A673 (cell line): ENCODE measurements at regions not wholly inside any gene's neighbourhood (a gene's known extent, or its start where the extent isn't known, plus 50 kb on each side); places are given as distances from the start of the nearest gene placed in this dataset.

Experiments used
- BruUV-seq: library from RNA; stranded (reverse); fragments of 400-500 nt; replicated peaks from 2 replicates; lab custom pipeline; 2021; lab: Mats Ljungman, UMichigan
- CTCF ChIA-PET: fragments of 300-600 bp; sonication (Branson Sonifier 250); formaldehyde crosslinking; loops from one replicate; lab custom pipeline; 2022; ENCODE audit warnings: antibody characterized with exemption; lab: Charles Lee
- POLR2A ChIA-PET: fragments of 300-600 bp; sonication (Branson Sonifier 250); formaldehyde crosslinking; loops from one replicate; lab custom pipeline; 2022; ENCODE audit warnings: antibody characterized with exemption; ENCODE audit not compliant: low non-redundant PET; lab: Charles Lee
- DNase-seq: peaks from one replicate; pipeline ENCODE4 v3.0.0-alpha.2; 2015; ENCODE audit warnings: low spot score
- H3K27ac ChIP-seq: fragments of 200-600 bp; sonication (generic); 2 replicates; pipeline ENCODE4 v1.5.1; 2016; ENCODE audit warnings: mixed run types, low read depth, mild to moderate bottlenecking, mixed read lengths, antibody characterized with exemption, low read length; ENCODE audit not compliant: poor library complexity, severe bottlenecking
- H3K27me3 ChIP-seq: fragments of 200-600 bp; sonication (generic); replicated peaks from 2 replicates; pipeline ENCODE4 v1.6.1; 2017; ENCODE audit warnings: mixed run types, low read depth, mild to moderate bottlenecking, mixed read lengths, antibody characterized with exemption, low read length; ENCODE audit not compliant: insufficient read depth, poor library complexity
- H3K36me3 ChIP-seq: fragments of 200-600 bp; sonication (generic); 2 replicates; pipeline ENCODE4 v1.6.1; 2016; ENCODE audit warnings: mixed run types, mild to moderate bottlenecking, mixed read lengths, antibody characterized with exemption, low read length; ENCODE audit not compliant: insufficient read depth, poor library complexity, severe bottlenecking
- H3K4me1 ChIP-seq: fragments of 200-600 bp; sonication (generic); 2 replicates; pipeline ENCODE4 v1.6.1; 2017; ENCODE audit warnings: mixed run types, mild to moderate bottlenecking, mixed read lengths, antibody characterized with exemption, low read length; ENCODE audit not compliant: insufficient read depth, poor library complexity, severe bottlenecking
- H3K4me3 ChIP-seq: fragments of 200-600 bp; sonication (generic); 2 replicates; pipeline ENCODE4 v1.5.1; 2016; ENCODE audit warnings: low read depth, mixed run types, mild to moderate bottlenecking, mixed read lengths, low read length; ENCODE audit not compliant: poor library complexity, severe bottlenecking
- H3K9me3 ChIP-seq: fragments of 200-600 bp; sonication (generic); 2 replicates; pipeline ENCODE4 v1.6.1; 2016; ENCODE audit warnings: mixed run types, low read depth, mild to moderate bottlenecking, mixed read lengths, antibody characterized with exemption, low read length; ENCODE audit not compliant: poor library complexity, severe bottlenecking
- EZH2 ChIP-seq: fragments of 200-600 bp; sonication (generic); IDR thresholded peaks from 2 replicates; pipeline ENCODE4 v1.6.1; 2017; ENCODE audit warnings: borderline replicate concordance, low read depth, mild to moderate bottlenecking, mixed read lengths, antibody characterized with exemption, low read length; ENCODE audit not compliant: poor library complexity, severe bottlenecking
- intact Hi-C: fragments of 100-400 bp; cut with micrococcal nuclease; formaldehyde crosslinking; loops from one replicate; pipeline ENCODE4 v1.10.0; 2022; ENCODE audit not compliant: unreplicated experiment
- TF ChIP-seq, protein P1 (sequence below): fragments of 300-800, 200-600 bp; sonication (generic); conservative IDR thresholded peaks from 2 replicates; pipeline ENCODE4 v1.5.1; 2017; ENCODE audit warnings: low read depth, mild to moderate bottlenecking, antibody characterized with exemption, low read length, moderate library complexity, mixed read lengths

DNA sequence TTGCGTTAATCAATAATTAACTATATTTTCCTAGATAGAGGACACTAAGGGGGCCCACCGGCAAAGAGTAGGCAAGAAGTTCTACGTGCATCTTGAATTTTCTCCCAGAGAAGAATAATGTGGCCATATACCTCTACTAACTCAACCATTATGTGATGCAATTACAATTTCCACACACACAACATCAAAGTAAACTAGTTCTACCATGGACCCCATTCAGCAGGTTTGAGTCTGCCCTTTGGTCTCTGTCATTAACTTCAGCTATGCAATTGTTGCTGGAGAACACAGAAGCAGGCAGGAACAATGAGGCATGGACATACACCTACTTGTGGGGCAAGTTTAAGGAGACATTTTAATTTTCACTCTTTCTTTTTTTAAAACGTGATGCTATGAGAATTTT is 705.9 kb downstream of the PDCD6IP start:
- Histone ChIP-seq H3K27me3 (no peaks in the 10 kb centered on the region), H3K27ac (no peak overlapping the region), H3K4me3 (no peak overlapping the region), H3K9me3 (no peaks in the 10 kb centered on the region), H3K36me3 (no peaks in the 10 kb centered on the region), H3K4me1 (no peaks in the 10 kb centered on the region)
- TF ChIP-seq, protein P1, sequence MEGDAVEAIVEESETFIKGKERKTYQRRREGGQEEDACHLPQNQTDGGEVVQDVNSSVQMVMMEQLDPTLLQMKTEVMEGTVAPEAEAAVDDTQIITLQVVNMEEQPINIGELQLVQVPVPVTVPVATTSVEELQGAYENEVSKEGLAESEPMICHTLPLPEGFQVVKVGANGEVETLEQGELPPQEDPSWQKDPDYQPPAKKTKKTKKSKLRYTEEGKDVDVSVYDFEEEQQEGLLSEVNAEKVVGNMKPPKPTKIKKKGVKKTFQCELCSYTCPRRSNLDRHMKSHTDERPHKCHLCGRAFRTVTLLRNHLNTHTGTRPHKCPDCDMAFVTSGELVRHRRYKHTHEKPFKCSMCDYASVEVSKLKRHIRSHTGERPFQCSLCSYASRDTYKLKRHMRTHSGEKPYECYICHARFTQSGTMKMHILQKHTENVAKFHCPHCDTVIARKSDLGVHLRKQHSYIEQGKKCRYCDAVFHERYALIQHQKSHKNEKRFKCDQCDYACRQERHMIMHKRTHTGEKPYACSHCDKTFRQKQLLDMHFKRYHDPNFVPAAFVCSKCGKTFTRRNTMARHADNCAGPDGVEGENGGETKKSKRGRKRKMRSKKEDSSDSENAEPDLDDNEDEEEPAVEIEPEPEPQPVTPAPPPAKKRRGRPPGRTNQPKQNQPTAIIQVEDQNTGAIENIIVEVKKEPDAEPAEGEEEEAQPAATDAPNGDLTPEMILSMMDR: no peak
- no peak for TF ChIP-seq EZH2
- BruUV-seq: no TSS peak
- ChIA-PET POLR2A (no interaction called here), CTCF (no interaction called here)
- no peak for DNase-seq
- intact Hi-C loops: no loop called here

DNA sequence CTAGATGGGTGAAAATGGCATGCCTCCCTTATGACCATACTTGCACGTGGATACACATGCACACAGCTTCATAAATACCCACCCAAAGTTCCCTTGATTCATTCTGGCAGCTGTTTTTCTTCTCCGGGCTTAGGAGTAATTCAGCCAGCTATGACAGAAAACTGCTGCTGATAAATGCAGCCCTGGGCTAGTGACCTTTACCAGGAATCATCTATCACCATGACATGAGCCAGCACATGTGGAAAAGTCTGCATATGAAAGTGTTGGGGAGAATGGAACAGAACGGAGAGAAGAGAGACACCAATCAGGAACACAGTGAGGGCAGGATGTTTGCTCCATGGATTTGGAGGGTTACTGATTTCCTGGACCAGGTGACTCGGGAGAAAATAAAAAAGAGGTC is 706.3 kb downstream of the PDCD6IP start:
- H3K36me3 ChIP-seq: no peaks in the 10 kb centered on the region
- CTCF ChIA-PET: no interaction called here
- no TSS peak for BruUV-seq
- H3K4me3 ChIP-seq: no peak overlapping the region
- POLR2A ChIA-PET: no interaction called here
- no peak for DNase-seq
- H3K27me3 ChIP-seq: no peaks in the 10 kb centered on the region
- H3K4me1 ChIP-seq: no peaks in the 10 kb centered on the region
- TF ChIP-seq, protein P1: no peak
- TF ChIP-seq EZH2: no peak
- intact Hi-C loops: no loop called here
- no peak overlapping the region for H3K27ac ChIP-seq
- H3K9me3 ChIP-seq: no peaks in the 10 kb centered on the region

DNA sequence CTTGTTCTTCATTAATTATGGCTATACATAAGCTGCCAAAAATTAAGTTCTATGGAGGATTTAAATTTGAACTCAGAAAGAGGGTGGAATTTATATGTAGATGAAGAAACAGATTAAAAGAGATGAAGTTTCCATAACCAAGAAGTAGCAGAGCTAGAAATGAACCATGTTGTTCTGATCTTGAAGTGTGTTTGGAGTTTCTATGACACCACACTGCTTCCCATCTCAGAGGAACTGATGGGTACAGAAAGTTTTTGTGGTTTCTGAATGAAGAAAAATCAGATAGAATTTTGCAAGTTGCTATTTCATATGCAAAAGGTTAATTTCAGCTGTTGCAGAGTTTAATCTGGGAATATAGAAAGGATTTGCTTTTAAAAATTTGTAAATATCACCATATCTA is 710.3 kb downstream of the PDCD6IP start:
- CTCF ChIA-PET: no interaction called here
- BruUV-seq: no TSS peak
- POLR2A ChIA-PET: no interaction called here
- no peak for DNase-seq
- Histone ChIP-seq H3K27me3 (no peaks in the 10 kb centered on the region), H3K36me3 (no peaks in the 10 kb centered on the region), H3K4me1 (no peaks in the 10 kb centered on the region), H3K9me3 (no peaks in the 10 kb centered on the region), H3K27ac (no peak overlapping the region), H3K4me3 (no peak overlapping the region)
- intact Hi-C loops: no loop called here
- TF ChIP-seq, protein P1: no peak
- no peak for TF ChIP-seq EZH2
